ENCODE measurements at regions not wholly inside any gene's neighbourhood (a gene's known extent, or its start where the extent isn't known, plus 50 kb on each side); places are given as distances from the start of the nearest gene placed in this dataset.

GRCh38 chr12:29039013-29039412 is 110.1 kb upstream of the FAR2 start:
- FAIRE-seq (no peak), DNase-seq (ENCODE audit: insufficient read length) (no peak)
- TF ChIP-seq TAF1 (IDR thresholded peaks at IDR 0.05; ENCODE audit: borderline replicate concordance, low read depth, low read length) (no peak), POLR2AphosphoS5 (IDR thresholded peaks at IDR 0.05; ENCODE audit: low read depth, low read length) (no peak), POLR2A (IDR thresholded peaks at IDR 0.05; ENCODE audit: low read depth, low read length) (no peak)

- FAIRE-seq, result no peak
- no peak for DNase-seq (ENCODE audit: insufficient read length)
- no peak for TF ChIP-seq POLR2AphosphoS5 (IDR thresholded peaks at IDR 0.05; ENCODE audit: low read depth, low read length)
- no peak for TF ChIP-seq POLR2A (IDR thresholded peaks at IDR 0.05; ENCODE audit: low read depth, low read length)
- TF ChIP-seq TAF1 (IDR thresholded peaks at IDR 0.05; ENCODE audit: borderline replicate concordance, low read depth, low read length), result no peak
Measured at GRCh38 chr12:29041621-29042020, 107.5 kb upstream of the FAR2 start.

GRCh38 chr12:29043069-29043468 is 106.0 kb upstream of the FAR2 start:
- FAIRE-seq (no peak), DNase-seq (ENCODE audit: insufficient read length) (no peak)

GRCh38 chr12:29044799-29045198 is 104.3 kb upstream of the FAR2 start:
- no peak for TF ChIP-seq POLR2A (IDR thresholded peaks at IDR 0.05; ENCODE audit: low read depth, low read length)
- no peak for TF ChIP-seq TAF1 (IDR thresholded peaks at IDR 0.05; ENCODE audit: borderline replicate concordance, low read depth, low read length)
- no peak for TF ChIP-seq POLR2AphosphoS5 (IDR thresholded peaks at IDR 0.05; ENCODE audit: low read depth, low read length)
- DNase-seq (ENCODE audit: insufficient read length) (no peak), FAIRE-seq (no peak)

More at GRCh38 chr12:29043069-29043468, 106.0 kb upstream of the FAR2 start:
- TF ChIP-seq POLR2A (IDR thresholded peaks at IDR 0.05; ENCODE audit: low read depth, low read length) (no peak), POLR2AphosphoS5 (IDR thresholded peaks at IDR 0.05; ENCODE audit: low read depth, low read length) (no peak), TAF1 (IDR thresholded peaks at IDR 0.05; ENCODE audit: borderline replicate concordance, low read depth, low read length) (no peak)

- no peak for DNase-seq (ENCODE audit: insufficient read length)
- TF ChIP-seq POLR2AphosphoS5 (IDR thresholded peaks at IDR 0.05; ENCODE audit: low read depth, low read length) (no peak), POLR2A (IDR thresholded peaks at IDR 0.05; ENCODE audit: low read depth, low read length) (no peak), TAF1 (IDR thresholded peaks at IDR 0.05; ENCODE audit: borderline replicate concordance, low read depth, low read length) (no peak)
- FAIRE-seq, result no peak
Measured at GRCh38 chr12:29048787-29049186, 100.3 kb upstream of the FAR2 start.

- no peak for DNase-seq (ENCODE audit: insufficient read length)
- FAIRE-seq, result no peak
Measured at GRCh38 chr12:29050503-29050902, 98.6 kb upstream of the FAR2 start.

GRCh38 chr12:29051221-29051620 is 97.9 kb upstream of the FAR2 start:
- DNase-seq (ENCODE audit: insufficient read length) (no peak), FAIRE-seq (no peak)
- no peak for TF ChIP-seq TAF1 (IDR thresholded peaks at IDR 0.05; ENCODE audit: borderline replicate concordance, low read depth, low read length)
- TF ChIP-seq POLR2A (IDR thresholded peaks at IDR 0.05; ENCODE audit: low read depth, low read length), result no peak
- no peak for TF ChIP-seq POLR2AphosphoS5 (IDR thresholded peaks at IDR 0.05; ENCODE audit: low read depth, low read length)

More at GRCh38 chr12:29050503-29050902, 98.6 kb upstream of the FAR2 start:
- TF ChIP-seq TAF1 (IDR thresholded peaks at IDR 0.05; ENCODE audit: borderline replicate concordance, low read depth, low read length) (no peak), POLR2A (IDR thresholded peaks at IDR 0.05; ENCODE audit: low read depth, low read length) (no peak), POLR2AphosphoS5 (IDR thresholded peaks at IDR 0.05; ENCODE audit: low read depth, low read length) (no peak)

GRCh38 chr12:29053567-29053966 is 95.5 kb upstream of the FAR2 start:
- TF ChIP-seq TAF1 (IDR thresholded peaks at IDR 0.05; ENCODE audit: borderline replicate concordance, low read depth, low read length), result no peak
- TF ChIP-seq POLR2A (IDR thresholded peaks at IDR 0.05; ENCODE audit: low read depth, low read length), result no peak
- TF ChIP-seq POLR2AphosphoS5 (IDR thresholded peaks at IDR 0.05; ENCODE audit: low read depth, low read length), result no peak
- FAIRE-seq (peak; percentile 67), DNase-seq (ENCODE audit: insufficient read length) (no peak)

GRCh38 chr12:29054858-29055663 is 94.0 kb upstream of the FAR2 start:
- FAIRE-seq (no peak), DNase-seq (ENCODE audit: insufficient read length) (no peak)
- TF ChIP-seq TAF1 (IDR thresholded peaks at IDR 0.05; ENCODE audit: borderline replicate concordance, low read depth, low read length), result no peak
- no peak for TF ChIP-seq POLR2A (IDR thresholded peaks at IDR 0.05; ENCODE audit: low read depth, low read length)
- no peak for TF ChIP-seq POLR2AphosphoS5 (IDR thresholded peaks at IDR 0.05; ENCODE audit: low read depth, low read length)

GRCh38 chr12:29066011-29066588 is 83.0 kb upstream of the FAR2 start:
- no peak for DNase-seq (ENCODE audit: insufficient read length)
- TF ChIP-seq TAF1 (IDR thresholded peaks at IDR 0.05; ENCODE audit: borderline replicate concordance, low read depth, low read length) (no peak), POLR2A (IDR thresholded peaks at IDR 0.05; ENCODE audit: low read depth, low read length) (no peak)
- FAIRE-seq, result no peak

- no peak for TF ChIP-seq POLR2A (IDR thresholded peaks at IDR 0.05; ENCODE audit: low read depth, low read length)
- TF ChIP-seq POLR2AphosphoS5 (IDR thresholded peaks at IDR 0.05; ENCODE audit: low read depth, low read length), result no peak
- no peak for TF ChIP-seq TAF1 (IDR thresholded peaks at IDR 0.05; ENCODE audit: borderline replicate concordance, low read depth, low read length)
- DNase-seq (ENCODE audit: insufficient read length), result no peak
- no peak for FAIRE-seq
Measured at GRCh38 chr12:29067430-29067829, 81.6 kb upstream of the FAR2 start.

GRCh38 chr12:29070309-29070708 is 78.8 kb upstream of the FAR2 start:
- DNase-seq (ENCODE audit: insufficient read length) (no peak), FAIRE-seq (no peak)
- no peak for TF ChIP-seq POLR2AphosphoS5 (IDR thresholded peaks at IDR 0.05; ENCODE audit: low read depth, low read length)
- TF ChIP-seq TAF1 (IDR thresholded peaks at IDR 0.05; ENCODE audit: borderline replicate concordance, low read depth, low read length), result no peak
- TF ChIP-seq POLR2A (IDR thresholded peaks at IDR 0.05; ENCODE audit: low read depth, low read length), result no peak
